Esophagus muscularis mucosa (tissue), 4 donors: ENCODE measurements at regions not wholly inside any gene's neighbourhood (a gene's known extent, or its start where the extent isn't known, plus 50 kb on each side); places are given as distances from the start of the nearest gene placed in this dataset.

Experiments
- DNase-seq: peaks from one replicate; pipeline ENCODE4 v3.0.0-alpha.2; 2017; ENCODE audit errors: extremely low spot score
- H3K27ac ChIP-seq, 4 donors: fragments of 200-600 bp; sonication (generic); replicated peaks in 1 of 4; 1 replicate in 3 of 4; 2 replicates in 1 of 4; pipeline ENCODE4 v1.5.1; 2016 to 2019; ENCODE audit warnings: mild to moderate bottlenecking in 1 of 4
- H3K27me3 ChIP-seq, 4 donors: fragments of 200-600 bp; sonication (generic); one replicate each; pipeline versions ENCODE4 v1.5.1 to v1.6.0; 2016 to 2019
- H3K36me3 ChIP-seq, 4 donors: fragments of 200-600 bp; sonication (generic); one replicate each; pipeline ENCODE4 v1.5.1; 2016 to 2019
- H3K4me1 ChIP-seq, 4 donors: fragments of 200-600 bp; sonication (generic); one replicate each; pipeline ENCODE4 v1.5.1; 2016 to 2019
- H3K4me3 ChIP-seq, 4 donors: fragments of 200-600 bp; sonication (generic); 1 replicate in 2 of 4; 2 replicates in 2 of 4; pipeline ENCODE4 v1.5.1; 2016 to 2019; ENCODE audit warnings: mild to moderate bottlenecking in 4 of 4, moderate library complexity in 1 of 4
- H3K9me3 ChIP-seq, 4 donors: fragments of 200-600 bp; sonication (generic); 1 replicate in 3 of 4; 2 replicates in 1 of 4; pipeline ENCODE4 v1.5.1; 2016 to 2019
- EP300 ChIP-seq: sonication (generic); formaldehyde crosslinking; IDR thresholded peaks from one replicate; pipeline ENCODE4 v1.6.1; 2017; ENCODE audit warnings: antibody characterized with exemption
- POLR2A ChIP-seq: fragments of 450-650 bp; IDR thresholded peaks from one replicate; pipeline ENCODE4 v1.6.1; 2017; ENCODE audit warnings: antibody characterized with exemption, moderate library complexity, mild to moderate bottlenecking, low read depth
- POLR2AphosphoS5 ChIP-seq, 2 donors: sonication (generic); formaldehyde crosslinking; IDR thresholded peaks; one replicate each; pipeline ENCODE4 v1.6.1; 2017; ENCODE audit warnings: antibody characterized with exemption in 2 of 2
- WGBS: methylation state at CpG from one replicate; pipeline ENCODE4 v1.1.5; 2018; 5-methylcytosine and 5-hydroxymethylcytosine counted together
- intact Hi-C: fragments of 100-400 bp; cut with DNase I; formaldehyde crosslinking; loops from one replicate; pipeline ENCODE4 v1.15.1; 2023
- TF ChIP-seq, protein P1 (sequence below), 3 experiments: fragments of 200-600 bp in 2 of 3; fragments of 450-650 bp in 1 of 3; sonication (generic) in 2 of 3; IDR thresholded peaks; one replicate each; pipeline ENCODE4 v1.5.1; 2017 to 2019; ENCODE audit warnings: antibody characterized with exemption in 3 of 3, mild to moderate bottlenecking in 2 of 3, moderate library complexity in 1 of 3

DNA sequence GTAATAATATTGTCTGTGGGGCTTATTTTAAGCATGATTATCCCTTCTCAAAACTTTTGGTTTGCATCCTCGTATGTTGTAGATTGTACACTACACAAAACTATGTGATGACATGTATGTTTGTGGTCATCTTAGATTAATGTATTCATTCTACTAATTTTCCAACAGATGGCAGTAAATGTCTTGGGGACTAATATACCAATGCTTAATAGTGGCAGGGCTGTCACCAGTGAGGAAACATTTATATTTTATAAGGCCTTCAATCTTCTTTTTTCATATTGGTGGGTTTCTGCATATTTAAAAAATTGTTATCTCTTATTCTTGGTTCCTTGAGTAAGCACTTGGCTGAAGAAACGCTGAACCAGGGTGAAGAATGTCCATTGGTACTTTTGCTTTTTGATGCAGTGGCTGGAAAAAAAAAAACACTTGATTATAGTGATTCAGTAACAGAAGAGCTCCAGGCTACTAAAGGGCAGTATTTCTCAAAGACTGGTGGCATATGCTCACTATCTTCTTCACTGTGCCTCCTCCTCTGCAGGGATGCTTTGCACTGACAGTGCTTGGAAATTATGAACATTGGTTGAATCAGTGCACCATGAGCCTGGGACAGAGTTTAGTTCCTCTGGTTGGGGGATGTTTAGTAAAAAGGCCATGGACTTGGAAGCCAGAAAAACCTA, 530.3 kb downstream of the RASEF start:
- WGBS: 60% methylated on average over 2 of the region's 2 CpGs
- H3K4me1 ChIP-seq: no peaks in the 10 kb centered on the region
- TF ChIP-seq EP300 (no peak), POLR2AphosphoS5 (IDR thresholded peaks at IDR 0.05) (no peak), POLR2A (no peak)
- TF ChIP-seq, protein P1, sequence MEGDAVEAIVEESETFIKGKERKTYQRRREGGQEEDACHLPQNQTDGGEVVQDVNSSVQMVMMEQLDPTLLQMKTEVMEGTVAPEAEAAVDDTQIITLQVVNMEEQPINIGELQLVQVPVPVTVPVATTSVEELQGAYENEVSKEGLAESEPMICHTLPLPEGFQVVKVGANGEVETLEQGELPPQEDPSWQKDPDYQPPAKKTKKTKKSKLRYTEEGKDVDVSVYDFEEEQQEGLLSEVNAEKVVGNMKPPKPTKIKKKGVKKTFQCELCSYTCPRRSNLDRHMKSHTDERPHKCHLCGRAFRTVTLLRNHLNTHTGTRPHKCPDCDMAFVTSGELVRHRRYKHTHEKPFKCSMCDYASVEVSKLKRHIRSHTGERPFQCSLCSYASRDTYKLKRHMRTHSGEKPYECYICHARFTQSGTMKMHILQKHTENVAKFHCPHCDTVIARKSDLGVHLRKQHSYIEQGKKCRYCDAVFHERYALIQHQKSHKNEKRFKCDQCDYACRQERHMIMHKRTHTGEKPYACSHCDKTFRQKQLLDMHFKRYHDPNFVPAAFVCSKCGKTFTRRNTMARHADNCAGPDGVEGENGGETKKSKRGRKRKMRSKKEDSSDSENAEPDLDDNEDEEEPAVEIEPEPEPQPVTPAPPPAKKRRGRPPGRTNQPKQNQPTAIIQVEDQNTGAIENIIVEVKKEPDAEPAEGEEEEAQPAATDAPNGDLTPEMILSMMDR (IDR thresholded peaks at IDR 0.05): peak in 1 of 3 experiments; percentile 25
- no peak for DNase-seq
- H3K9me3 ChIP-seq: peaks cover 0 to 7% (median 3%) of the 10 kb centered on the region in 4 donors
- H3K36me3 ChIP-seq: no peaks in the 10 kb centered on the region
- H3K27me3 ChIP-seq: no peaks in the 10 kb centered on the region
- no peak overlapping the region for H3K27ac ChIP-seq
- H3K4me3 ChIP-seq: no peak overlapping the region
- intact Hi-C loops: no loop called here

DNA sequence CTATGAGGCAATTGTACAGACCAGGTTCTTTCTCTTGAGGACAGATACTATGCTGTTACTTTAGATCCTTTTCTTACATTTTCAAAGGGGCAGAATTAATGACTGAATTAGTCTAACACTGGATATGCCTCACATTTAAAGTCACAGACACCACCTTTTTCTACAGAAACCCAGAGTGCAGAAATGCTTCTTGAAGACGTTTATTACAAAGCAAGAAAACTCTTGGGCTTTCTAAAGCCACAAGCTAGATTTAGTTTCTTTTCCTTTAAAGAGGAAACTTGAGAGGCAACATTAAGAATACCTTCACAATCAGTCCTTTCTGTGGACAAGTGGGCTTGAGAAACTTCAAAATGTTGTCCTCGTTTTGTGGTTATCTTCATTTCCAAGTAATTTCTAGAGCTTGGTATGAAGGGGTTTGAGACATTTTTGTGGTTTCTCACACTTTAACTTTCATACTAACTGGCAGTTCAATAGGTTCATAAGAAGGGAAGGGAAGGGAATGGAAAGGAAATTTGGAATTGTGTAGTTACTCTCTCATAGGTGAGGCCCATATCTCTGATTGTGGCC, 527.4 kb downstream of the RASEF start:
- no peak overlapping the region for H3K27ac ChIP-seq
- intact Hi-C loops: no loop called here
- H3K9me3 ChIP-seq: no peaks in the 10 kb centered on the region
- H3K36me3 ChIP-seq: no peaks in the 10 kb centered on the region
- TF ChIP-seq, protein P1 (IDR thresholded peaks at IDR 0.05): no peak
- TF ChIP-seq EP300 (no peak), POLR2AphosphoS5 (IDR thresholded peaks at IDR 0.05) (no peak), POLR2A (no peak)
- WGBS: 65% methylated on average over 2 of the region's 2 CpGs
- no peaks in the 10 kb centered on the region for H3K4me1 ChIP-seq
- no peak for DNase-seq
- no peaks in the 10 kb centered on the region for H3K27me3 ChIP-seq
- H3K4me3 ChIP-seq: no peak overlapping the region

DNA sequence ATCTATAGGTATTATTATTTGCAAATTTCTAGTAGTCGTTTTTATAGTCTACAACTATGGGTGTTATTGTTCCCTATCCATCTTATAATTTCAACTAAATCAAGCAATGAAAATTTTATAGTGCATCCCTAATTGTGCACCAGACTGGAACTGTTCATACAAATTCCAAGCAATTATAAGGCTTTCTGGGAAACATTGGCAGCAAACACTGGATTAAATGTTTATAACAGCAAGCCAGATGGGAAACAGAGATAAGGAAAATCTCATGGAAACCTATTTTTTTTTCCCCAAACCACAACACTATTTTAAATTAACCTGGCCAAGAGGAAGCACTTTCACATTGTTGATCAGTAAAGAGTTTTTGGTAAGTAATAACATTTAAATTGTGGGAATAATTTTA, 524.3 kb downstream of the RASEF start:
- TF ChIP-seq EP300 (no peak), POLR2A (no peak)
- no peak for DNase-seq
- intact Hi-C loops: no loop called here
- Histone ChIP-seq H3K9me3 (no peaks in the 10 kb centered on the region), H3K36me3 (no peaks in the 10 kb centered on the region), H3K27me3 (no peaks in the 10 kb centered on the region), H3K4me3 (no peak overlapping the region), H3K4me1 (no peaks in the 10 kb centered on the region), H3K27ac (no peak overlapping the region)
- 64% methylated on average over 1 of the region's 1 CpG for WGBS

DNA sequence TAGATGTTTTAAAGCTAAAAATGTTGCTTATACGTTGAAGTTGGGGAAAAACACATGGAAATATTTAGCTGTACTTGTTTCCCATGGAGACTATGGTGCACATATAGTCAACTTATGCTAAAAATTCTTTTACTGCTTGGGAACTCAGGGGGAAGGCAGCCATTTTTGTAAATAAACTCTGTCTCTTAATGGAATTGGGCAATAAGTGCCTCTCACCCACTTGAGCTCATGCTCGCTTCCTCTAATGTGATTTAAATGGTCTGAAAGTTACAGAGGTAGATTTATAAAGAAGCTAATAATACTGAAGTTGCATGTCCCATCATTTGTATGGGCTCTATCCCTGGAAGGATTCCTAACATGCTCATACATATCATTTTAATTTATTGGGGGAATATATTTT, 523.8 kb downstream of the RASEF start:
- DNase-seq: no peak
- no peak overlapping the region for H3K27ac ChIP-seq
- H3K36me3 ChIP-seq: no peaks in the 10 kb centered on the region
- TF ChIP-seq, protein P1 (IDR thresholded peaks at IDR 0.05): no peak
- TF ChIP-seq POLR2AphosphoS5 (IDR thresholded peaks at IDR 0.05) (no peak), POLR2A (no peak)
- WGBS: 78% methylated on average over 2 of the region's 2 CpGs
- intact Hi-C loops: no loop called here
- H3K4me1 ChIP-seq: no peaks in the 10 kb centered on the region
- no peaks in the 10 kb centered on the region for H3K27me3 ChIP-seq
- no peaks in the 10 kb centered on the region for H3K9me3 ChIP-seq
- H3K4me3 ChIP-seq: no peak overlapping the region

DNA sequence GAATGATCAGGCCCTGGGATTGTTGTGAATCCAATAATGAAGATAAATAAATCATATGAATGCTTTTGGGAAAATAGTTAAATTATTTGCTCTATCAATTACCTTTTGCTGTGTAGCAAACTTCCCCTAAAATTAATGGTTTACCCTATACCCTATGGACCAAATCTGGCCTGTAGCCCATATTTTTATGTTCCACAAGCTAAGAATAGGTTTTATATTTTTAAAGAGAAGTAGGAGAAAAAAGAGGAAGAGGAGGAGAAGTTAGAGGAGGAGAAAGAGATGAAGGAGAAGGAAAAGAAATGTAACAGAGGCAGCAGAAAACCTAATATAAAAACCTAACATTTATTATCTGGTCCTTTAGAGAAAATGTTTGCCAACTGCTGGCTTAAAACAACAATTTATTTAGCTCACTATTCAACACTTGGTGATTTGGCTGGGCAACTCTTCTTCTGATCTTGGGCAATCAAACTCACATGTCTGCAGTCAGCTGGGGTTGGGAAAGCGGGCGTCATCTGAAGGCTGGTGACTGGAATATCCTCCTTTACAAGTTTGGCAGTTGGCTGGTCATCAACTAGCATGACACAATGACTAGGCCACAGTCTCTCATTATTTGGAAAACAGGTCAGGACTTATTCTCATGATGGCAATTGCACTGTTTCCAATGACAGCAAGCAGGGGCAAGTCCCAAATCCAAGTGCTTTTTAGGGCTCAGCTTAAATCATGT, 522.9 kb downstream of the RASEF start:
- 76% methylated on average over 2 of the region's 2 CpGs for WGBS
- TF ChIP-seq POLR2AphosphoS5 (IDR thresholded peaks at IDR 0.05): no peak
- TF ChIP-seq POLR2A: no peak
- TF ChIP-seq, protein P1 (IDR thresholded peaks at IDR 0.05): no peak
- TF ChIP-seq EP300: no peak

More for the DNA sequence above, 522.9 kb downstream of the RASEF start:
- Histone ChIP-seq H3K4me1 (no peaks in the 10 kb centered on the region), H3K27me3 (no peaks in the 10 kb centered on the region), H3K4me3 (no peak overlapping the region), H3K36me3 (no peaks in the 10 kb centered on the region), H3K27ac (no peak overlapping the region), H3K9me3 (no peaks in the 10 kb centered on the region)
- intact Hi-C loops: no loop called here
- DNase-seq: no peak
